GM12892 (cell line): ENCODE measurements at regions not wholly inside any gene's neighbourhood (a gene's known extent, or its start where the extent isn't known, plus 50 kb on each side); places are given as distances from the start of the nearest gene placed in this dataset.

Experiments used
- POLR2A ChIP-seq: IDR thresholded peaks from 2 replicates; pipeline ENCODE4 v1.6.1; 2011; ENCODE audit warnings: low read depth, low read length, control low read depth
- POLR2AphosphoS5 ChIP-seq: IDR thresholded peaks from 2 replicates; pipeline ENCODE4 v1.6.1; 2011; ENCODE audit warnings: low read depth, low read length, control low read depth
- TAF1 ChIP-seq: IDR thresholded peaks from 2 replicates; pipeline ENCODE4 v1.6.1; 2011; ENCODE audit warnings: low read depth, mild to moderate bottlenecking, control low read depth, low read length, borderline replicate concordance

DNA sequence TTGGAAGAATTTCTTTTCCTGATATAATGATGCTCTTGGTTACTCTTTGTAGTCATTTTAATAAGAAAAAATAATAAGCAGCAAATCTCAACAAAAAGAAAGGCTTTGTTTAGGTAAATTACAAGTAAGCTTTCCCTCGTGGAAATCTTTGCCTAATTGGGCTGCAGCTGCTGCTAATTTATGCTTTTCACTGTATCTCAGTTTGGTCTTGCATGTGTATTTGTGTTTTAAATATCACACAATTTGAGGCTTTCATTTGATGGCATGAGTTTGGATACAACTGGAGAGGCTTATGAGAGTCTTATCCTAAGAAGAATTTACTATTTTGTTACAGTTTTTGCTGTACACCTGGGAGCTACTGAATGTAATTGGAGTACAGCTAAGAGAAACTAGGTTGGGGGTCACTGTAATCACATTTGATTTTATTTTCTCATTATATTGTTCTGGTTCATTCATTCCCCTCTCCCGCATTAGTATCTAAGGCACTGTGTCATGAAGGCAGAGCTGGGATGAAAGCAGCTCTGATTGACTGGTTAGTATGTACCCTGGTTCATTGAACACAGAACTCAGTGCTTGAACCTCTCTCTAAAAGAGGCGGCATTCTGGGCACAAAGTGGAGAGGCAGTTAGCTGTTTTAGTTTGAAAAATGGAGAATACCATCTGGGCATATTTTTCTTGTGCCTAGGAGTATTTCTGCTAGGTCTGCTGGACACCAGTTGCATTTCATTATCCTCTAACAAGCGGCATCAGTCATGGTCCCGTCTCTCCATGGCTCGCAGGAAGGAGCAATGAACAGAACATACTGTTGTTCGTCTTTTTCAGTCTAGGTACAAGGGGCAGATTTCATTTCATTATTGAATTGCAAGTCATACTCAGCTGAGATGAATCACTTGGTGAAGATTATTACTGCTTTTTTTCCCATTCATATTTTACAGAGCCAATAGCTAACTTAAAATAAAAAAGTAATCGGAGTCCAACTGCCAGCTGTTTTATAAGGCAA lies 118.0 kb upstream of the TMEM260 start:
- TF ChIP-seq POLR2A = no peak
- no peak for TF ChIP-seq POLR2AphosphoS5
- no peak for TF ChIP-seq TAF1
